Tibial nerve (tissue), 4 donors: ENCODE measurements at regions not wholly inside any gene's neighbourhood (a gene's known extent, or its start where the extent isn't known, plus 50 kb on each side); places are given as distances from the start of the nearest gene placed in this dataset.
A peak's percentile ranks its signal among the peaks of the same experiment; 100 is the strongest.

Experiments used
- DNase-seq, 2 donors: peaks; one replicate each; pipeline ENCODE4 v3.0.0-alpha.2; 2019; ENCODE audit warnings: low spot score in 2 of 2
- H3K27ac ChIP-seq, 4 donors: fragments of 200-600 bp; sonication (generic) in 3 of 4; one replicate each; pipeline ENCODE4 v1.5.1; 2017 to 2019; ENCODE audit warnings: mild to moderate bottlenecking in 1 of 4
- H3K27me3 ChIP-seq, 2 donors: fragments of 200-600 bp; sonication (generic) in 1 of 2; one replicate each; pipeline versions ENCODE4 v1.5.1 to v1.6.0; 2017 to 2019
- H3K36me3 ChIP-seq, 3 donors: fragments of 200-600 bp; sonication (generic); one replicate each; pipeline ENCODE4 v1.5.1; 2018 to 2019
- H3K4me1 ChIP-seq, 4 donors: fragments of 200-600 bp; sonication (generic) in 3 of 4; one replicate each; pipeline ENCODE4 v1.5.1; 2017 to 2019
- H3K4me3 ChIP-seq, 4 donors: fragments of 200-600 bp; sonication (generic) in 3 of 4; one replicate each; pipeline ENCODE4 v1.5.1; 2017 to 2019; ENCODE audit warnings: mild to moderate bottlenecking in 1 of 4, moderate library complexity in 1 of 4
- H3K9me3 ChIP-seq, 4 donors: fragments of 200-600 bp; sonication (generic) in 3 of 4; one replicate each; pipeline ENCODE4 v1.5.1; 2017 to 2019
- EP300 ChIP-seq, 2 donors: sonication (generic); formaldehyde crosslinking; IDR thresholded peaks; one replicate each; pipeline ENCODE4 v1.6.1; 2017; ENCODE audit warnings: antibody characterized with exemption in 2 of 2, mild to moderate bottlenecking in 1 of 2
- POLR2A ChIP-seq, 2 donors: fragments of 450-650 bp; IDR thresholded peaks; one replicate each; pipeline ENCODE4 v1.6.1; 2017; ENCODE audit warnings: antibody characterized with exemption in 2 of 2, mild to moderate bottlenecking in 2 of 2, moderate library complexity in 2 of 2
- WGBS, 2 donors: methylation state at CpG; one replicate each; pipeline ENCODE4 v1.1.5; 2018; 5-methylcytosine and 5-hydroxymethylcytosine counted together
- TF ChIP-seq, protein P1 (sequence below), 5 experiments: fragments of 200-600 bp in 3 of 5; fragments of 450-650 bp in 2 of 5; sonication (generic) in 3 of 5; IDR thresholded peaks; one replicate each; pipeline ENCODE4 v1.5.1; 2016 to 2019; ENCODE audit warnings: antibody characterized with exemption in 5 of 5, mild to moderate bottlenecking in 3 of 5, moderate library complexity in 2 of 5

DNA sequence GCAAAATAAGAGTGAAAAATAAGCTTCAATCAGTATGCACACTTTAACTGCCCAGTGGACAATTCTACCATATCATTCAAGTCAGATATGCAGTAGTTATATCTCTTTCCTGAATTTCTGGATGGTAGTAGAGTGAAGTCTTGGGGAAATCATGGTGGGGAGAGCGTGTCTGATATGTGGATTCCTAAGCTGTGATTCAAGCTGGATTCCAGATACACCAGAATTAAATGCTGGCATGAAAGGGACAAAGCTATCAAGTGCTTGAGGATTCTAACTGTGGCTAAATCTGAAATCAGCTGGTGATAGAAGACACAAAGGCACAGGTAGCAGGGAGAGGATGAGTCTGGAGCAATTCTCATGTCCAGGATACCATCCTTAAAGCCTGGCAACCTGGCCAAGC is 323.5 kb downstream of the DUSP10 start:
- H3K36me3 ChIP-seq = no peaks in the 10 kb centered on the region
- no peaks in the 10 kb centered on the region for H3K27me3 ChIP-seq
- WGBS, 2 donors = 75 to 86% methylated on average over 1 of the region's 1 CpG
- H3K4me1 ChIP-seq = no peaks in the 10 kb centered on the region
- H3K9me3 ChIP-seq = no peaks in the 10 kb centered on the region
- TF ChIP-seq, protein P1, sequence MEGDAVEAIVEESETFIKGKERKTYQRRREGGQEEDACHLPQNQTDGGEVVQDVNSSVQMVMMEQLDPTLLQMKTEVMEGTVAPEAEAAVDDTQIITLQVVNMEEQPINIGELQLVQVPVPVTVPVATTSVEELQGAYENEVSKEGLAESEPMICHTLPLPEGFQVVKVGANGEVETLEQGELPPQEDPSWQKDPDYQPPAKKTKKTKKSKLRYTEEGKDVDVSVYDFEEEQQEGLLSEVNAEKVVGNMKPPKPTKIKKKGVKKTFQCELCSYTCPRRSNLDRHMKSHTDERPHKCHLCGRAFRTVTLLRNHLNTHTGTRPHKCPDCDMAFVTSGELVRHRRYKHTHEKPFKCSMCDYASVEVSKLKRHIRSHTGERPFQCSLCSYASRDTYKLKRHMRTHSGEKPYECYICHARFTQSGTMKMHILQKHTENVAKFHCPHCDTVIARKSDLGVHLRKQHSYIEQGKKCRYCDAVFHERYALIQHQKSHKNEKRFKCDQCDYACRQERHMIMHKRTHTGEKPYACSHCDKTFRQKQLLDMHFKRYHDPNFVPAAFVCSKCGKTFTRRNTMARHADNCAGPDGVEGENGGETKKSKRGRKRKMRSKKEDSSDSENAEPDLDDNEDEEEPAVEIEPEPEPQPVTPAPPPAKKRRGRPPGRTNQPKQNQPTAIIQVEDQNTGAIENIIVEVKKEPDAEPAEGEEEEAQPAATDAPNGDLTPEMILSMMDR (IDR thresholded peaks at IDR 0.05) = no peak
- no peak for TF ChIP-seq EP300 (IDR thresholded peaks at IDR 0.05)
- TF ChIP-seq POLR2A (IDR thresholded peaks at IDR 0.05) = no peak
- DNase-seq = no peak
- no peak overlapping the region for H3K4me3 ChIP-seq
- no peak overlapping the region for H3K27ac ChIP-seq

DNA sequence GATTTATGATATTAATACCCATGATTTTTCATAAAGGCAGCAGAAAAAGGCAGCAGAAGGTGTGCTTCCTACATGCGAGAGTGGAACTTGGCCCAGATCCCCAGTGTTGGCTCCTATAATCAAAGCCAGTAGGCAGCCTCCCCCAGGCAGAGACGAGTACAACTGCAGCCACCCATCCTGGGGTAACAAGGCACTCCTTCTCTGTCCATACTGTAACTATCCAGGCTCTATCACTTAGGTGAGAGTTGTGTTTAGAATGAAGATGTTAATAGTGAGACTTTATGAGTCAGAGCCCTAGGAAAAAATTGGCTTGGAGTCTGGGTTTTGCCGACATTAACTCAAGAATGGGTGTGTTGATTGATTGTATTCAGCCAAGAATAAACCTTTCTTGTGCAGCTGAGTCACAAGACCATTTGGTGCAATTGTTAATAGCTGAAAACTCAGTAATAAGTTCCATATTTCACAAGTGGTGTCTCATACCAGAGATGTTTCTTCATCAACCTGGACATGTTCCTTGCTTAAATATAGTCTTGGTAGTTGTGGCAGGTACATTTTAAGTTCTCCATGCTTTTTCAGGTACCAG is 322.3 kb downstream of the DUSP10 start:
- H3K4me1 ChIP-seq = no peaks in the 10 kb centered on the region
- H3K27me3 ChIP-seq = no peaks in the 10 kb centered on the region
- H3K27ac ChIP-seq = peak overlapping the region in 1 of 4 donors; percentile 7
- WGBS, 2 donors = 46 to 47% methylated on average over 3 of the region's 3 CpGs
- TF ChIP-seq EP300 (IDR thresholded peaks at IDR 0.05) (peak in 1 of 2 donors; percentile 57), POLR2A (IDR thresholded peaks at IDR 0.05) (no peak)
- TF ChIP-seq, protein P1 (IDR thresholded peaks at IDR 0.05) = no peak
- H3K4me3 ChIP-seq = no peak overlapping the region
- H3K9me3 ChIP-seq = no peaks in the 10 kb centered on the region
- H3K36me3 ChIP-seq = no peaks in the 10 kb centered on the region
- no peak for DNase-seq

DNA sequence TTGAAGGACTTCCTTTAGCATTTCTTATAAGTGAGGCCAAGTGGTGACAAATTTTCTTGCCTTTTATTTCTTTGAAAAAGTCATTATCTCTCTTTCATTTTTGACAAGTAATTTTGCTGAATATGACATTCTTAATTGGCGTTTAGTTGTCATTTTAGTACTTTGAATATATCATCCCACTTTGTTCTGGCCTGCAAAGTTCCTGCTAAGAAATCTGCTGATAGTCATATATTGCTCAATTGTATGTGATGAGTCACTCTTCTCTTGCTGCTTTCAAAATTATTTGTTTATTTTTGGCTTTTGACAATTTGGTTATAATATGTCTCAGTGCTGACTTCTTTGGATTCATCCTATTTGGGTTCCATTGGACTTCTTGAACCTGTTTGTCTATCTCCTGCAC is 312.6 kb downstream of the DUSP10 start:
- 72 to 83% methylated on average over 1 of the region's 1 CpG for WGBS, 2 donors
- no peaks in the 10 kb centered on the region for H3K4me1 ChIP-seq
- no peak overlapping the region for H3K4me3 ChIP-seq
- TF ChIP-seq EP300 (IDR thresholded peaks at IDR 0.05) (no peak), POLR2A (IDR thresholded peaks at IDR 0.05) (no peak)
- TF ChIP-seq, protein P1 (IDR thresholded peaks at IDR 0.05) = no peak
- peaks cover 0 to 23% (median 3%) of the 10 kb centered on the region in 4 donors for H3K9me3 ChIP-seq
- H3K36me3 ChIP-seq = no peaks in the 10 kb centered on the region
- no peaks in the 10 kb centered on the region for H3K27me3 ChIP-seq
- no peak for DNase-seq
- no peak overlapping the region for H3K27ac ChIP-seq

DNA sequence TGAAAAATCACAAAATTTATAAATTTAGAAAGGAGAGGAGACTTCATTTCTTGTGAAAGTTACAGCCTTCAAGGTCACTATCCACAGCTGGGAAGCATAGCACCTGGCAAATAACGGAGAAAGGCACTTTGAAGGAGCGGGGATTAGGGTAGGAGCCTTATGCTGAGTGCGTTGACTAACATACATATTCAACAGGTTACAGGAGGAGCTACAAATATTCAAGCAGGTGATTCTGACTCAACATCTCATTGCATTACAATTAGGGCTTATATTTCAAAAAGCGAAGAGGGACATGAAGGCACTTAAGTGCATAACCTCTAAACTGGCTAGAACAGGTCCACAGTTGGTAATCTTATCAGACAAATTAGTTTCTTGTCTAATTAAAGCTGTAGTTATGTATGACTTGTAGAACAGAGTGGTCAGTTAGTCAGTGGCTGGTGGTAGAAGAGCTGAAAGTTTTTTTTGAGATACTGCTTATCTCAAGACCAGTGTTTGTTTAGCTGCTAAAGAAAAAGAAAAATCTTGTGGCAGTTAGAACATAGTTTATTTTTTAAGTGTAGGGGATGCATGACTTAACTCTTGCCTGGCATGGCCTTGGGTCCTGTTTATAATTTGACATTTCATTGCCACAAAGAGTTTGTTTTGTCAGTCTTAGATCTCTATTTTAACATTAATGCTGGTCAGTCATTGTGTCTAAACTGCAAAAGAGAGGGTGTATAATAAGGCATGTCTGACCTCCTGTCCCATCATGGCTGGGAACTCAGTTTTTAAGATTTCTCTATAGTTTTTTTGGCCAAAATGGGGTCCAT is 311.5 kb downstream of the DUSP10 start:
- 92 to 94% methylated on average over 4 of the region's 4 CpGs for WGBS, 2 donors
- TF ChIP-seq EP300 (IDR thresholded peaks at IDR 0.05) = no peak
- TF ChIP-seq, protein P1 (IDR thresholded peaks at IDR 0.05) = no peak
- no peak for TF ChIP-seq POLR2A (IDR thresholded peaks at IDR 0.05)
- Histone ChIP-seq H3K4me1 (peaks cover 0 to 4% (median 0%) of the 10 kb centered on the region in 4 donors), H3K27ac (no peak overlapping the region), H3K4me3 (no peak overlapping the region), H3K9me3 (peaks cover 0 to 23% (median 3%) of the 10 kb centered on the region in 4 donors), H3K27me3 (no peaks in the 10 kb centered on the region), H3K36me3 (no peaks in the 10 kb centered on the region)
- DNase-seq = no peak

DNA sequence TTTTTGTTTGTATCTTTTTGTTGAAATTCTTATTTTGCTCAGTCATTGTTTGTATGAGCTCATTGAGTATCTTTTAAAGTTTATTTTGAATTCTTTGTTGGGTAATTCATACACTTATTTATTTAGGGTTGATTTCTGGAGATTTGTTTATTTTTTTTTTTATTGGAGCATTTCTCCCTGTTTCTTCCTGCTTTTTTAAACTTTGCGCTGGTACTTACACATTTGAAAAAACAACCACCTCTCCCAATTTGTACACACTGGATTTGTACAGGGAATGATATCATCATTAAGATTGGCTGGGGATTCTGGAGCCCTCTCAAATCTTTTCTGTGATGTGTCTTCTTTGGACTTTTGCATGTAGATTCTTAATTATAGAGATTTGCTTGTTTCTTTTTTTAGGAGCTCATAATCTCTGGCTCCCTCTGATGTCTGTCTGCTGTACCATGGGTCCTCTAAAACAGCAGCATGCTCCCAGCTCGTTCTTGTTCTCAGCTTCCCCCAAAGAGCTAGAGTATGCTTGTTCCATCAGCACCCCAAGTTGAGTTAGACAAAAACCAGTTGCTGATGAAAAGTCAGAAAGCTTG is 310.7 kb downstream of the DUSP10 start:
- TF ChIP-seq EP300 (IDR thresholded peaks at IDR 0.05) = no peak
- TF ChIP-seq, protein P1 (IDR thresholded peaks at IDR 0.05) = no peak
- no peak for TF ChIP-seq POLR2A (IDR thresholded peaks at IDR 0.05)
- WGBS, 2 donors = 58 to 64% methylated on average over 2 of the region's 2 CpGs
- H3K4me1 ChIP-seq = peaks cover 0 to 4% (median 0%) of the 10 kb centered on the region in 4 donors
- H3K36me3 ChIP-seq = no peaks in the 10 kb centered on the region
- H3K27me3 ChIP-seq = no peaks in the 10 kb centered on the region
- no peak overlapping the region for H3K27ac ChIP-seq
- no peak overlapping the region for H3K4me3 ChIP-seq
- peaks cover 0 to 15% (median 3%) of the 10 kb centered on the region in 4 donors for H3K9me3 ChIP-seq
- no peak for DNase-seq
